Naive B cell (primary cell): ENCODE measurements at regions not wholly inside any gene's neighbourhood (a gene's known extent, or its start where the extent isn't known, plus 50 kb on each side); places are given as distances from the start of the nearest gene placed in this dataset.

ENCODE experiments used
- ATAC-seq, 2 donors: fragments of 150-1000 bp; cut with Tn5 transposase; 2 replicates each; pipeline ENCODE4 v1.10.0; 2021; ENCODE audit warnings: low read depth in 2 of 2, mild to moderate bottlenecking in 2 of 2, moderate library complexity in 2 of 2
- DNase-seq: peaks from one replicate; pipeline ENCODE4 v3.0.0; 2022
- H3K27ac Mint-ChIP-seq, 6 donors: one replicate each; pipeline ENCODE4 v1.8.0; 2020 to 2022; ENCODE audit warnings: mild to moderate bottlenecking in 6 of 6, mixed read lengths in 6 of 6, moderate library complexity in 5 of 6, inconsistent platforms in 2 of 6
- H3K27me3 Mint-ChIP-seq, 3 donors: one replicate each; pipeline ENCODE4 v1.8.0; 2021 to 2022; ENCODE audit warnings: mixed read lengths in 3 of 3, mild to moderate bottlenecking in 1 of 3
- H3K36me3 Mint-ChIP-seq, 2 donors: one replicate each; pipeline ENCODE4 v1.8.0; 2020 to 2022; ENCODE audit warnings: mixed read lengths in 2 of 2, inconsistent platforms in 1 of 2, mild to moderate bottlenecking in 1 of 2
- H3K4me1 Mint-ChIP-seq, 3 donors: one replicate each; pipeline ENCODE4 v1.8.0; 2020 to 2022; ENCODE audit warnings: mixed read lengths in 3 of 3, inconsistent platforms in 1 of 3, mild to moderate bottlenecking in 1 of 3, moderate library complexity in 1 of 3
- H3K4me3 Mint-ChIP-seq, 8 donors: one replicate each; pipeline ENCODE4 v1.8.0; 2020 to 2022; ENCODE audit warnings: mild to moderate bottlenecking in 8 of 8, mixed read lengths in 8 of 8, moderate library complexity in 8 of 8, inconsistent platforms in 2 of 8
- H3K9me3 Mint-ChIP-seq, 7 donors: one replicate each; pipeline ENCODE4 v1.8.0; 2020 to 2022; ENCODE audit warnings: mixed read lengths in 7 of 7, mild to moderate bottlenecking in 5 of 7, inconsistent platforms in 2 of 7, moderate library complexity in 1 of 7

GRCh38 chr10:4201866-4202825, 417.1 kb upstream of the KLF6 start:
- no peak overlapping the region for H3K4me3 Mint-ChIP-seq
- peaks cover 0 to 4% (median 0%) of the 10 kb centered on the region in 3 donors for H3K4me1 Mint-ChIP-seq
- peaks cover 0 to 6% (median 0%) of the 10 kb centered on the region in 7 donors for H3K9me3 Mint-ChIP-seq
- no peak for DNase-seq
- H3K27ac Mint-ChIP-seq: peak overlapping the region in 2 of 6 donors; percentile 65 to 75
- H3K27me3 Mint-ChIP-seq: peaks cover 16 to 26% (median 23%) of the 10 kb centered on the region in 3 donors
- H3K36me3 Mint-ChIP-seq: peaks cover 4 to 7% of the 10 kb centered on the region in 2 donors
- no peak for ATAC-seq

- ATAC-seq: no peak
- peaks cover 0 to 4% of the 10 kb centered on the region in 2 donors for H3K36me3 Mint-ChIP-seq
- DNase-seq: no peak
- peaks cover 4 to 13% (median 11%) of the 10 kb centered on the region in 3 donors for H3K27me3 Mint-ChIP-seq
- no peak overlapping the region for H3K4me3 Mint-ChIP-seq
- H3K4me1 Mint-ChIP-seq: peaks cover 0 to 5% (median 0%) of the 10 kb centered on the region in 3 donors
- no peaks in the 10 kb centered on the region for H3K9me3 Mint-ChIP-seq
- H3K27ac Mint-ChIP-seq: no peak overlapping the region
Observed at GRCh38 chr10:4199196-4199595, 414.2 kb upstream of the KLF6 start.

- H3K4me1 Mint-ChIP-seq: peaks cover 0 to 5% (median 0%) of the 10 kb centered on the region in 3 donors
Observed at GRCh38 chr10:4198216-4198615, 413.2 kb upstream of the KLF6 start.

GRCh38 chr10:4197676-4198075, 412.7 kb upstream of the KLF6 start:
- Mint-ChIP-seq H3K27me3 (peaks cover 4 to 13% (median 11%) of the 10 kb centered on the region in 3 donors), H3K9me3 (no peaks in the 10 kb centered on the region), H3K4me1 (peaks cover 0 to 5% (median 0%) of the 10 kb centered on the region in 3 donors), H3K27ac (no peak overlapping the region), H3K36me3 (peaks cover 0 to 4% of the 10 kb centered on the region in 2 donors), H3K4me3 (no peak overlapping the region)
- no peak for ATAC-seq
- DNase-seq: no peak

More at GRCh38 chr10:4198216-4198615, 413.2 kb upstream of the KLF6 start:
- Mint-ChIP-seq H3K4me3 (no peak overlapping the region), H3K36me3 (peaks cover 0 to 4% of the 10 kb centered on the region in 2 donors), H3K27ac (peak overlapping the region in 2 of 6 donors; percentile 50 to 54), H3K27me3 (peaks cover 4 to 13% (median 11%) of the 10 kb centered on the region in 3 donors), H3K9me3 (no peaks in the 10 kb centered on the region)
- ATAC-seq (no peak), DNase-seq (no peak)

- Mint-ChIP-seq H3K27me3 (peaks cover 4 to 8% (median 6%) of the 10 kb centered on the region in 3 donors), H3K4me3 (no peak overlapping the region)
Observed at GRCh38 chr10:4196771-4197390, 411.9 kb upstream of the KLF6 start.

GRCh38 chr10:4196183-4196582, 411.2 kb upstream of the KLF6 start:
- Mint-ChIP-seq H3K27me3 (peaks cover 0 to under 1% (median 0%) of the 10 kb centered on the region in 3 donors), H3K4me3 (no peak overlapping the region), H3K4me1 (peaks cover 0 to 5% (median 0%) of the 10 kb centered on the region in 3 donors), H3K36me3 (no peaks in the 10 kb centered on the region), H3K9me3 (no peaks in the 10 kb centered on the region), H3K27ac (no peak overlapping the region)
- DNase-seq (no peak), ATAC-seq (no peak)

More at GRCh38 chr10:4196771-4197390, 411.9 kb upstream of the KLF6 start:
- peaks cover 0 to 5% (median 0%) of the 10 kb centered on the region in 3 donors for H3K4me1 Mint-ChIP-seq
- ATAC-seq (no peak), DNase-seq (no peak)
- peaks cover 0 to 4% of the 10 kb centered on the region in 2 donors for H3K36me3 Mint-ChIP-seq
- H3K9me3 Mint-ChIP-seq: no peaks in the 10 kb centered on the region
- H3K27ac Mint-ChIP-seq: peak overlapping the region in 1 of 6 donors; percentile 14

- Mint-ChIP-seq H3K27ac (no peak overlapping the region), H3K4me1 (peaks cover 0 to 5% (median 0%) of the 10 kb centered on the region in 3 donors), H3K4me3 (no peak overlapping the region), H3K27me3 (no peaks in the 10 kb centered on the region), H3K9me3 (no peaks in the 10 kb centered on the region), H3K36me3 (no peaks in the 10 kb centered on the region)
- DNase-seq: no peak
- ATAC-seq: no peak
Observed at GRCh38 chr10:4195213-4195612, 410.2 kb upstream of the KLF6 start.

- DNase-seq: no peak
- Mint-ChIP-seq H3K4me1 (peaks cover 0 to 5% (median 0%) of the 10 kb centered on the region in 3 donors), H3K4me3 (no peak overlapping the region), H3K27me3 (no peaks in the 10 kb centered on the region), H3K9me3 (peaks cover 0 to 6% (median 0%) of the 10 kb centered on the region in 7 donors), H3K27ac (no peak overlapping the region), H3K36me3 (no peaks in the 10 kb centered on the region)
- ATAC-seq: no peak
Observed at GRCh38 chr10:4194231-4194630, 409.2 kb upstream of the KLF6 start.

GRCh38 chr10:4191894-4192293, 406.9 kb upstream of the KLF6 start:
- ATAC-seq (no peak), DNase-seq (no peak)
- H3K4me1 Mint-ChIP-seq: peaks cover 0 to 9% (median 3%) of the 10 kb centered on the region in 3 donors
- H3K27ac Mint-ChIP-seq: no peak overlapping the region
- no peaks in the 10 kb centered on the region for H3K36me3 Mint-ChIP-seq
- H3K9me3 Mint-ChIP-seq: peaks cover 0 to 6% (median 0%) of the 10 kb centered on the region in 7 donors
- H3K27me3 Mint-ChIP-seq: no peaks in the 10 kb centered on the region
- no peak overlapping the region for H3K4me3 Mint-ChIP-seq

- DNase-seq: no peak
- Mint-ChIP-seq H3K27ac (peak overlapping the region in 1 of 6 donors; percentile 5), H3K27me3 (no peaks in the 10 kb centered on the region), H3K4me3 (no peak overlapping the region), H3K36me3 (no peaks in the 10 kb centered on the region), H3K4me1 (peaks cover 0 to 7% (median 6%) of the 10 kb centered on the region in 3 donors), H3K9me3 (peaks cover 0 to 6% (median 0%) of the 10 kb centered on the region in 7 donors)
- ATAC-seq: no peak
Observed at GRCh38 chr10:4191354-4191753, 406.3 kb upstream of the KLF6 start.

GRCh38 chr10:4190876-4191275, 405.9 kb upstream of the KLF6 start:
- DNase-seq (no peak), ATAC-seq (no peak)
- Mint-ChIP-seq H3K9me3 (peaks cover 0 to 6% (median 0%) of the 10 kb centered on the region in 7 donors), H3K27ac (peak overlapping the region in 1 of 6 donors; percentile 34), H3K36me3 (no peaks in the 10 kb centered on the region), H3K27me3 (no peaks in the 10 kb centered on the region), H3K4me3 (no peak overlapping the region), H3K4me1 (peaks cover 0 to 7% (median 6%) of the 10 kb centered on the region in 3 donors)

- Mint-ChIP-seq H3K4me1 (peaks cover 0 to 7% (median 6%) of the 10 kb centered on the region in 3 donors), H3K36me3 (no peaks in the 10 kb centered on the region), H3K27me3 (no peaks in the 10 kb centered on the region), H3K9me3 (peaks cover 0 to 6% (median 0%) of the 10 kb centered on the region in 7 donors), H3K27ac (no peak overlapping the region), H3K4me3 (no peak overlapping the region)
- DNase-seq (no peak), ATAC-seq (no peak)
Observed at GRCh38 chr10:4189281-4189680, 404.3 kb upstream of the KLF6 start.

GRCh38 chr10:4188406-4188805, 403.4 kb upstream of the KLF6 start:
- peaks cover 0 to 7% (median 6%) of the 10 kb centered on the region in 3 donors for H3K4me1 Mint-ChIP-seq
- H3K4me3 Mint-ChIP-seq: peak overlapping the region in 1 of 8 donors; percentile 40
- H3K9me3 Mint-ChIP-seq: peaks cover 0 to 6% (median 0%) of the 10 kb centered on the region in 7 donors
- ATAC-seq (no peak), DNase-seq (no peak)
- H3K27ac Mint-ChIP-seq: no peak overlapping the region
- no peaks in the 10 kb centered on the region for H3K27me3 Mint-ChIP-seq
- H3K36me3 Mint-ChIP-seq: no peaks in the 10 kb centered on the region
